ENCODE measurements at regions not wholly inside any gene's neighbourhood (a gene's known extent, or its start where the extent isn't known, plus 50 kb on each side); places are given as distances from the start of the nearest gene placed in this dataset.

GRCh38 chr1:55418208-55419000 is 203.2 kb upstream of the USP24 start:
- Histone ChIP-seq H3K4me3 (no peak overlapping the region), H3K4me1 (no peaks in the 10 kb centered on the region), H3K27ac (no peak overlapping the region), H3K36me3 (replicated peaks in 1 of 2; ENCODE audit: insufficient read depth in 1 of 2, low read depth in 2 of 2) (no peaks in the 10 kb centered on the region), H3K9me3 (peaks cover 0 to 4% (median 0%) of the 10 kb centered on the region in 3 donors), H3K27me3 (no peaks in the 10 kb centered on the region)
- DNase-seq (no peak), ATAC-seq (no peak)
- intact Hi-C loops (cut with DNase I): no loop called here
- 80 to 84% methylated on average over 10 of the region's 10 CpGs for WGBS, 2 donors
- TF ChIP-seq CTCF (IDR thresholded peaks at IDR 0.05) (no peak), POLR2A (IDR thresholded peaks at IDR 0.05) (no peak)

GRCh38 chr1:55416164-55416842 is 201.1 kb upstream of the USP24 start:
- no peak for ATAC-seq
- 92 to 94% methylated on average over 2 of the region's 2 CpGs for WGBS, 2 donors

GRCh38 chr1:55413286-55413685 is 198.1 kb upstream of the USP24 start:
- no peak for DNase-seq

More at GRCh38 chr1:55416164-55416842, 201.1 kb upstream of the USP24 start:
- Histone ChIP-seq H3K4me1 (no peaks in the 10 kb centered on the region), H3K4me3 (no peak overlapping the region), H3K27ac (no peak overlapping the region), H3K36me3 (replicated peaks in 1 of 2; ENCODE audit: insufficient read depth in 1 of 2, low read depth in 2 of 2) (no peaks in the 10 kb centered on the region), H3K27me3 (no peaks in the 10 kb centered on the region), H3K9me3 (no peaks in the 10 kb centered on the region)
- intact Hi-C loops (cut with DNase I): no loop called here
- no peak for DNase-seq
- no peak for TF ChIP-seq CTCF (IDR thresholded peaks at IDR 0.05)

GRCh38 chr1:55412060-55412459 is 196.9 kb upstream of the USP24 start:
- TF ChIP-seq CTCF (IDR thresholded peaks at IDR 0.05) (no peak), POLR2A (IDR thresholded peaks at IDR 0.05) (no peak)
- Histone ChIP-seq H3K36me3 (replicated peaks in 1 of 2; ENCODE audit: insufficient read depth in 1 of 2, low read depth in 2 of 2) (no peaks in the 10 kb centered on the region), H3K27me3 (no peaks in the 10 kb centered on the region), H3K27ac (no peak overlapping the region), H3K4me1 (no peaks in the 10 kb centered on the region), H3K9me3 (no peaks in the 10 kb centered on the region), H3K4me3 (no peak overlapping the region)
- ATAC-seq (no peak), DNase-seq (no peak)
- WGBS, 2 donors: 74 to 85% methylated on average over 2 of the region's 2 CpGs
- intact Hi-C loops (cut with DNase I): no loop called here

More at GRCh38 chr1:55413286-55413685, 198.1 kb upstream of the USP24 start:
- TF ChIP-seq CTCF (IDR thresholded peaks at IDR 0.05) (no peak), POLR2A (IDR thresholded peaks at IDR 0.05) (no peak)
- Histone ChIP-seq H3K4me1 (no peaks in the 10 kb centered on the region), H3K9me3 (no peaks in the 10 kb centered on the region), H3K27me3 (no peaks in the 10 kb centered on the region), H3K36me3 (replicated peaks in 1 of 2; ENCODE audit: insufficient read depth in 1 of 2, low read depth in 2 of 2) (no peaks in the 10 kb centered on the region), H3K4me3 (no peak overlapping the region), H3K27ac (no peak overlapping the region)
- intact Hi-C loops (cut with DNase I): no loop called here
- no peak for ATAC-seq
